Progenitor cell of endocrine pancreas (in vitro differentiated cells): ENCODE measurements at regions not wholly inside any gene's neighbourhood (a gene's known extent, or its start where the extent isn't known, plus 50 kb on each side); places are given as distances from the start of the nearest gene placed in this dataset. TPM values are rescaled to one million over a fixed set of nuclear protein-coding genes. Genes with fewer than 3 reads are reported as not detected.

Experiments used
- DNase-seq: peaks from one replicate; pipeline ENCODE4 v3.0.0; 2021; ENCODE audit warnings: low spot score; ENCODE audit not compliant: unreplicated experiment
- H3K27ac Mint-ChIP-seq: 2 replicates; pipeline ENCODE4 v1.8.0; 2021; ENCODE audit warnings: mild to moderate bottlenecking, moderate library complexity, mixed read lengths
- H3K27me3 Mint-ChIP-seq: 2 replicates; pipeline ENCODE4 v1.8.0; 2021; ENCODE audit warnings: mixed read lengths
- H3K36me3 Mint-ChIP-seq: 2 replicates; pipeline ENCODE4 v1.8.0; 2022; ENCODE audit warnings: mixed read lengths; ENCODE audit not compliant: insufficient read depth
- H3K4me1 Mint-ChIP-seq: 2 replicates; pipeline ENCODE4 v1.8.0; 2021; ENCODE audit warnings: low read depth, mixed read lengths
- H3K4me3 Mint-ChIP-seq: 2 replicates; pipeline ENCODE4 v1.8.0; 2021; ENCODE audit warnings: low read depth, mild to moderate bottlenecking, moderate library complexity, mixed read lengths
- H3K9me3 Mint-ChIP-seq: 2 replicates; pipeline ENCODE4 v1.8.0; 2021; ENCODE audit warnings: low read depth, mixed read lengths
- microRNA-seq: library from miRNA; unstranded; fragments of <30 nt; microRNA quantifications from one replicate; pipeline ENCODE4 v1.1.0, GENCODE V29; 2020; ENCODE audit warnings: borderline number of aligned reads; ENCODE audit not compliant: unreplicated experiment
- TF ChIP-seq, protein P1 (sequence below): fragments of 200-600 bp; sonication (generic); IDR thresholded peaks from one replicate; pipeline ENCODE4 v1.5.0; 2021; ENCODE audit warnings: antibody characterized with exemption, mild to moderate bottlenecking; ENCODE audit not compliant: unreplicated experiment

- TF ChIP-seq, protein P1, sequence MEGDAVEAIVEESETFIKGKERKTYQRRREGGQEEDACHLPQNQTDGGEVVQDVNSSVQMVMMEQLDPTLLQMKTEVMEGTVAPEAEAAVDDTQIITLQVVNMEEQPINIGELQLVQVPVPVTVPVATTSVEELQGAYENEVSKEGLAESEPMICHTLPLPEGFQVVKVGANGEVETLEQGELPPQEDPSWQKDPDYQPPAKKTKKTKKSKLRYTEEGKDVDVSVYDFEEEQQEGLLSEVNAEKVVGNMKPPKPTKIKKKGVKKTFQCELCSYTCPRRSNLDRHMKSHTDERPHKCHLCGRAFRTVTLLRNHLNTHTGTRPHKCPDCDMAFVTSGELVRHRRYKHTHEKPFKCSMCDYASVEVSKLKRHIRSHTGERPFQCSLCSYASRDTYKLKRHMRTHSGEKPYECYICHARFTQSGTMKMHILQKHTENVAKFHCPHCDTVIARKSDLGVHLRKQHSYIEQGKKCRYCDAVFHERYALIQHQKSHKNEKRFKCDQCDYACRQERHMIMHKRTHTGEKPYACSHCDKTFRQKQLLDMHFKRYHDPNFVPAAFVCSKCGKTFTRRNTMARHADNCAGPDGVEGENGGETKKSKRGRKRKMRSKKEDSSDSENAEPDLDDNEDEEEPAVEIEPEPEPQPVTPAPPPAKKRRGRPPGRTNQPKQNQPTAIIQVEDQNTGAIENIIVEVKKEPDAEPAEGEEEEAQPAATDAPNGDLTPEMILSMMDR, result no peak
- H3K27me3 Mint-ChIP-seq, result no peaks in the 10 kb centered on the region
- H3K9me3 Mint-ChIP-seq, result peaks cover 13% of the 10 kb centered on the region
- DNase-seq, result no peak
- H3K4me3 Mint-ChIP-seq, result no peak overlapping the region
- H3K4me1 Mint-ChIP-seq, result no peaks in the 10 kb centered on the region
- no peak overlapping the region for H3K27ac Mint-ChIP-seq
- peaks cover 3% of the 10 kb centered on the region for H3K36me3 Mint-ChIP-seq
Observed at GRCh38 chr5:82331557-82331956, 53.4 kb upstream of the RPS23 start.

DNA sequence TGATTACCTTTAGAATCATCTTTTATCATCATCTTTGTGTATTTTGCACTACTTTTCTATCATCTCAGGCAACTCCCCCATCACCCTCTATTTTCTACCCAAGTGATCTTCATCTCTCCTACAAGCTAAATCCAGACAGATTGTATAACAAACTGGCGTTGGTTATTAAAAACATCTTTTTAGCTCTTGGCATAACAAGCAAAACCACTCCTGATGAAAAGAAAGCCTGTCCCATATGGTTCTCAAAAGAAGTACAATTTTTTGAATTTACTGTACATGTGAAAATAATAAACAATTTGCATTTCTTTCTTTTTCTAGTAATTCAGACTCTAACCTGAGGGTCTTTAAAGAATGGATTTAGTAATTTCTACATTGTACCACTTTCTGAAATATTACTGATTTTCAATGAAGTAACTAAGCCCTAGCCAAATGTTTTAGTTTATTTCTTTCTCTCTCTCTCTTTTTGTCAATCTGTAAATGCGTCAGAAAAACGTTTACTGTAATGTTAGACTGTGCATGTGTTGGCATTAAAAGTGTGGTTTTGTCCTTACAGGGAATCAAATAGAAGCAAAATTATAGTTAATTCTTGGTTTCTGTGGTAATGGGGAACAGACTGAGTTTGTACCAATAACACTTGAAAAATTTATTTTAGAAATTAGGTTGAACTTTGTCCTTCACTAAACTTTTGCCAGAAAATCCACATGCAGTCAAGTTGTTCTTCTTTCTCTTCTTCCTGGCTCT lies 52.5 kb upstream of the RPS23 start:
- Mint-ChIP-seq H3K27ac (no peak overlapping the region), H3K4me3 (no peak overlapping the region), H3K27me3 (no peaks in the 10 kb centered on the region), H3K36me3 (peaks cover 3% of the 10 kb centered on the region), H3K9me3 (peaks cover 13% of the 10 kb centered on the region), H3K4me1 (no peaks in the 10 kb centered on the region)
- DNase-seq, result no peak
- TF ChIP-seq, protein P1, result no peak

DNA sequence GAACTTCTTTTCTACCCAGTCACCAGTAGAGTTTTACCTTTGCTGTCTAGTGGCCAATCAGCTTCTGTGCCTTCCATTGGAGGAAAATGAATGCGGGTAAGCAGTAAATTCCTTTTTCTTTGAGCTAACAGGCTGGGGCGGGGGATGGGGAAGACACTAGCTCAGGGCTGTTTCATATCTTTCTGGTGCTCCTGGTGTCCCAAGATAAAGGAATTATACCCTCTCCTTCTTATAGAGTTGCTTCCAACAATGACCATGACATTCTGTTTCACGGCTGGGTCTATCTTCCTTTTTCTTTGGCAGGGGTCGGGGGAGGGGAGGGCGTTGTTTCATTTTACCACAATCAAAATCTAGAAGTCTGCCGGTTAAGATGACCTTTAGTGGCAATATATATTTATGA lies 51.2 kb upstream of the RPS23 start:
- TF ChIP-seq, protein P1, result no peak
- peaks cover 3% of the 10 kb centered on the region for H3K27me3 Mint-ChIP-seq
- no peak overlapping the region for H3K4me3 Mint-ChIP-seq
- H3K36me3 Mint-ChIP-seq, result peaks cover 3% of the 10 kb centered on the region
- peaks cover 13% of the 10 kb centered on the region for H3K9me3 Mint-ChIP-seq
- no peak for DNase-seq
- H3K4me1 Mint-ChIP-seq, result no peaks in the 10 kb centered on the region
- H3K27ac Mint-ChIP-seq, result no peak overlapping the region

Small RNA genes in the stretch of these regions (microRNA-seq; reads per million reads assigned to microRNA genes)
- not detected for gene MIR3977
